ENCODE measurements at regions not wholly inside any gene's neighbourhood (a gene's known extent, or its start where the extent isn't known, plus 50 kb on each side); places are given as distances from the start of the nearest gene placed in this dataset.

GRCh38 chrX:39176105-39176504, 374.8 kb downstream of the MID1IP1 start:
- DNase-seq = no peak

GRCh38 chrX:39189431-39189830, 388.2 kb downstream of the MID1IP1 start:
- no peak for DNase-seq

- DNase-seq = no peak
Observed at GRCh38 chrX:39194673-39195072, 393.4 kb downstream of the MID1IP1 start.

- no peak for DNase-seq
Observed at GRCh38 chrX:39195156-39195555, 393.9 kb downstream of the MID1IP1 start.

DNA sequence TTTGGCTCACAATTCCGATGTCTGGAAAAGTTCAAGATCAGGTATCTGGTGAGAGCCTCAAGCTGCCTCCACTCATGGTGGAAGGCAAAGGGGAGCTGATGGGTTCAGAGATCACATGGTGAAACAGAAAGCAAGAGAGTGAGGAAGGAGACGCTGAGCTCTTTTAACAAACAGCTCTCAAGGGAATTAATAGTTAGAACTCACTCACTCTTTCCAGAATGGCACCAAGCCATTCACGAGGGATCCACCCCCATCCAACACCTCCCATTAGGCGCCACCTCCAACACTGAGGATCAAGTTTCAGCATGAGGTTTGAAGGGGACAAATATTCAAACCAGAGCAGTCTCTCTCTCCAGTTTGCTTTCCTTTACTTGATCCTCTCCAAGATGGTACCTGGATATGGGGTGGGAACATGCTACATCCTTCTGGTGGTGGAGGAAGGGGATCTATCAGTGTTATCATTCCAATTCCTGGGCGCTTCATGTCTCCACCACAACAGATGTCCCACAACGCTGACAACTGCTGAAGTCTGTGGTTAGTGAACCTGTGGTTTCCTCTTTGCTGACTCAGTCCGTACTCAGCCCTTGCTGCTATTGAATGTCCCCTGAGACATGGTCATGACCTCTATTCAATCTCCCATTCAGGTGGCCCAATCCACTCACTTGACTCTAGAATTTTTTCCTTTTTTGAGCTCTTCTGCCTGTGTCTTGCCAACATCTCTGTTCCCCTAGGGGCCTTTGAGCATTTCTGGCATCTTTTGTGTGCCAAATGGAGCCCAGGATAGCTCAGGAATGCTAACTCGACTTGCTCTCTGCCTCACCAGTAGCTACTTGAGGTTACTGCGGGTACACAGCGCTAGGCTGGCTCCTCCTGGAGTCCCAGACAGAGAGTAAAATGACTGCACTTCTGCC, 395.2 kb downstream of the MID1IP1 start:
- peak; percentile 9 for DNase-seq

- DNase-seq = no peak
Observed at GRCh38 chrX:39199429-39199828, 398.2 kb downstream of the MID1IP1 start.

GRCh38 chrX:39201305-39201990, 400.2 kb downstream of the MID1IP1 start:
- DNase-seq = no peak

GRCh38 chrX:39202641-39203040, 401.4 kb downstream of the MID1IP1 start:
- DNase-seq = no peak

DNA sequence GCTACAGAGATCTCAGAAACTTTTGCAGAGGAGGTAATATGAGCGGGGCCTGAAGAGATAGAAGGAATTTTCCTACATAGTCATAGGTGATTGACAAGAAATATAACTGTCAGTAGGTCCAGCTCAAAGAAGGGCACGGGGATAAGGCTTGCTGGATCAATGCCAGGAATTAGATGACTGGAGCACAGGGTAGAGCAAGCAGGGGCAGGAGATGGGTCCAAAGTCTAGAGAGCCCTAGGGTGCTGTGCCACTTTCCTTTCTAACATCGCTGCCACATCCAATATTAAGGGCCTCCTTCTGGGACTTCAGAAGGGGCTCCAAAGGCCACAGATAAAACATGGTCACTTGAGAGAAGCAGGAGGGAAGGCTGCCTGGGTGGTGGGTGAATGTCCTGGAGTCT, 402.2 kb downstream of the MID1IP1 start:
- DNase-seq = no peak

DNA sequence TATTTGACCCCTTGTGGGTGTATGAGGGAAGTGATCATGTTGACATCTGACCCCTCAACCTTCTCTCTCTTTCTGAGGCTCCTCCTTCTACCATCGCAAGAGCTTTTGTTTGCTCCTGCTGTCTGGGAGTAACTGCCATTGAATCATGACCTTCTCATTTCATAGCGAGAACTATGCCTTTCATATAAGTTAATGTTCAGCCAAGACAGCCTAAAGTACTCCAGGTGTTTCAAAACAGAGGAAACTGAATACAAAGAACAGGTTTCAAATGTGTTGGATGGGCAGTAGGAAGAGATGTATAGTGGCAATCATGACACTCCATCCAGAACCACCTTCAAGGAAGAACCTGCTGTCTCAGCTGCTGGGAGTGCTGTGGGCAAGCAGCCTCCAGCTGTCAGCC, 403.1 kb downstream of the MID1IP1 start:
- no peak for DNase-seq

DNA sequence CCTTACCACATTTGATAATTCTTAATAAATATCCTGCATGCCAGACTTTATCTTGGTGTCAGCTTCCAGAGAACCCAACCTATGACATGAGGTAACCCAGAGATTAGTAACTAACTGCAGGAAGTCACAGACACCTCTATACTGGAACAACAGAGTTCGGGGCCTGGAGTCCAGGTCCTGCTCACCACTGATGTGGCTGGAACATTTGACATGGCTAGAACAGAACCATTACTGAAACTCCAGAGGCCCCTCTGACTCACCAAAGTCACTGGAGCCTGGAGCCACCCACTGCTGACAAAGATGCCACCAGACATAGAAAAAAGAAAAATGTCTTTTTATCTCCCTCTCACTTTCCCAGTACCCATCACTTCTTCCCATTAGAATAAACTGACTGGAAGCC, 403.7 kb downstream of the MID1IP1 start:
- no peak for DNase-seq

DNA sequence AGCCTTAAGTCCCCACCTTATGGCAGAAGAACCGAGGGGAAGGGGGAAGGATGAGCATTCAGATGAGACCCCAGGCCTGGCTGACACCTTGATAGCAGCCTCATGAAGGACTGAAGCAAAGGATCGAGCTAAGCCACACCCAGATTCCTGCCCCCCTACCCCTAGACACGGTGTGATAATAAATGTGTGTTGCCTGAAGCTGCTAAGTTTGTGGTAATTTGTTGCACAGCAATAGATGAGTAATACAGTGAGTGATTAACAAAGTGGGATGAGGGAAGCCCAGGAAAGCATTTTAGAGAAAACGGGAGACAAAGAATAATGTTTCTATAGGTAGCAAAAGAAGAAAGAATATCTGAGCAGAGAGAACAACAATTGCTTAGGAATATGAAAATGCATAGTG, 404.2 kb downstream of the MID1IP1 start:
- DNase-seq = no peak

DNA sequence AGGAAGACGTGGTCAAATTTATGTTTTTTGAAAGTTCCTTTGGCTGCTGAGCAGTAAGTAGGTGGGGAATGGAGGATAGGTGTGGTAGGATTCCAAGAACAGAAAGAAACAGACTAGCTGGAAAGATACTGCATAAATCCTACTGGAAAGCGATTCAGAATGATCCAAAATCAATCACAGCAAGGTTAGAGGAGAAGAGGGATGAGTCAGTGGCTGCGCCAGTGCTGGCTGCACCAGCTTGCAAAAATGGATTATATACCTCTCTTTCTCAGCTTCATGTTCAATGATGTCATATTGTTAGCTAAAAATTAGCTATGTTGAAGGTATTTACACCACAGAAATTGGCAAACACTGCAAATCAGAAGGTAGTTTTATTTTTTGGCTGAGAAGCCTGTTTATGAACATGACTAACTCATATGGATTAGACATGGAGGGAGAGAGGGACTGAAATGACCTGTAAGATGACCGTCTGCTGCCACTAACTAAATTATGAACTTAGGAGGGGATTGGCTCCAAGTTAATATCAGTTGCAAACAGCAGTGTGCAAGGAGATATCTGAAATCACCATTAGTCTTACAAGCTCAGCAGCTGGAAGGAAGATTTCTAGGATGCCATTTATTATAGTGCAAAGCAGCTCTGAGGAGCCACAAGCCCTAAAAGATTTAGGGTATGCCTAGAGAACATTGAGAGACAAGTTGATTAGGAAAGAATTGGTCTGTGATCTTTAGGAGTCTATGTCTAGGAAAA, 405.3 kb downstream of the MID1IP1 start:
- DNase-seq = no peak

DNA sequence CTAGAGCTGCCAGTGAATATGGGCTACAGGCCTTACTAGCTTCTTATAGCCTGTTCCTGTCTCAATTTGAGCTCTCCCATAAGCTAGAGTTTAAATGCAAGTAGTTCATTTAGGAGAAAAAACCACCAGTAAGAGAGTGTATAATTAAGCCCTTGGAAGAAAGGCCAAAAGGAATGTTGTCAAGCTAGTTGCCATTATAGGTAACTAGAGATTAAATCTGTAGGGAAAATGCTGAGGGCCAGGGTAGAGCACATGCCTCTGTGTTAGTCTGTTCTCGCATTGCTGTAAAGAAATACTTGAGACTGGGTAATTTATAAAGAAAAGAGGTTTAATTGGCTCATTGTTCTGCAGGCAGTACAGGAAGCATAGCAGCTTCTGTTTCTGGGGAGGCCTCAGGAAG, 410.2 kb downstream of the MID1IP1 start:
- DNase-seq = no peak

- DNase-seq = no peak
Observed at GRCh38 chrX:39212456-39212855, 411.2 kb downstream of the MID1IP1 start.

GRCh38 chrX:39214387-39215126, 413.3 kb downstream of the MID1IP1 start:
- DNase-seq = no peak

DNA sequence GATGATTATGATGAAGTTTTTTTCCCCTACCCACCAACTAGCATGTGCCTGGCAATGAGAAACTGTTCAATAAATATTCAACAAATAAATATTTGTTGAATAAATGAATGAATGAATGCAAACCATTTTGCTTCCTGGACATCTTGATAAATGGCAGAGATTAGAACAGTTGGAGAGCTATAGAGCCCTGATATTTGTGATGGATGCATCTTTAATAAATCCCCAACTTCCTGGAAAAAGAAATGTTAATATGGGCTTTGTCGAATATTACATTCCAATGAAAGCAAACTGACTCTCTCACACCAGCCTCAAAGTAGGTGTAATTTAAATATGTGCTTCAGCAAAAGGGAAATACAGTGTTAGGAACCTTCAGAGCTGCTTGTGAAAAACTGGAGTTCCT, 419.7 kb downstream of the MID1IP1 start:
- no peak for DNase-seq

DNA sequence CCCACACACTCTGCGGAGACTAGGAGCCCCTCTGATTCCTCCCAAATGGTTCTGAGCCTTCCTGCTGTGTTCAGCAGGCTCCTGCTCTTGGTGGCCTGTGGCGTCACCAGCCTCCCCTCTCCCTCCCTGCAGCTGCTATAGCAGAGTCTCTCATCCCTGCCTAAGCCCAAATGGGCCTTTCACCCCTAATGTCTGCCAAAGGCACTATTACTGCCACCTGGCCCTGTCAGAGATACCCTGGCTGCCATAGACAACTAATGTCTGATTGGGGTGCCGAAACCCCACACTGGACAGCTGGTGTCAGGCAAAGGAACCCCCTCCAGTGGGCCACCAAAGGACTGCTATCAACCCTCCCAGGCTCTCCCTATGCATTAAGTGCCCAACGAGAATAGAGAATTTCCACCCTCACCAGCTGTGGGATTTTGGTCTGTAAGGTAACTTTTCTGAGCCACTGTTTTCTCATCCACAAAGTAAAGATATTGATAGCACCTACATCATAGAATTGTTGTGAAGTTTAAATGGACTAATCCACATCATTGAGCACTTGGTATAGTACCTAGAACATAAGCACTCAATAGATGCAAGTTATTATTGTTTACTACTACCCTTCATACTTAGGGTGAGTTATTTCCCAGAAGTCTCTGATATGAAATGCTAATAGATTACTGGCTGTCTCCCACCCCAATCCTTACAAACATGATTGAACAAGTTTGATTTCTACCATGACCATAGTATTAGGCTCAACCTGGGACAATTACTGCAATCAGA, 421.3 kb downstream of the MID1IP1 start:
- no peak for DNase-seq

GRCh38 chrX:39226251-39226650, 425.0 kb downstream of the MID1IP1 start:
- DNase-seq = no peak

DNA sequence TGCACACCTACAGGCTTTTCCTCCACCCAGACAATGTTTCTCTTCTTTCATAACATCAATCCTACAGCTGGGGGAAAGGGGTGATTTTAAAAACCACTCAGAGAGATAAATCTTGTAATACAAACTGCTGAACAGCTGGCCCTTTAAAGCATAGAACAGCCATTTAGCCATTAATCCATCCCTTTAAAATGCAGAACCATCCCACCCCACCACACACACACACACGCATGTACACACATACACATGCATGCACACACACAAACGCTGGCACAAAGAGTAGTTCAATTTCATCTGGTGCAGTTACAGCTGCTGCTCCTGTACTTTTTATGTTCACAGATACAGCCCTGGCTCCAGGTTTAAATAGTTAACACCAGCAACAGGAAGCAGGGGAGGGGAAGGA, 426.1 kb downstream of the MID1IP1 start:
- DNase-seq = no peak

GRCh38 chrX:39238006-39238405, 436.7 kb downstream of the MID1IP1 start:
- DNase-seq = no peak

DNA sequence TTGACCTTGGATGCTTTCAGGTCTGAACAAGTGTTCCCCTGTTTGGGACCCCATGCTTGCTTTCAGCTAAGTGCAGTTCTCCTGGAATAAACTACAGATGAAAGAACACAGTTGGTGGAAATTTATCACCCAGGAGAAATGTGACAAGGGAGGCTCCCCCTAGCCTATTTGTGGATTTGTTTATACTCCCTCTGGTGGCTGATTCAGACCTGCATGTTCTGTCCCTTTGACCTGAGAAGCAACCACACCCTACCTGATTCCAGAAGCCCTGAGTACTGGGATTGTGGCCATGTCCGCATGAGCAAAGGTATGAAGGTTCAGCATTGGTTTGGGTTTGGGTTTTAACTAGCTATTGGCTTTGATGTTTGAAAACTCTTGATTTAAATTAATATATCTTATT, 440.9 kb downstream of the MID1IP1 start:
- DNase-seq = peak; percentile 65
